Rectal smooth muscle tissue (tissue), 1 donor: ENCODE measurements at regions not wholly inside any gene's neighbourhood (a gene's known extent, or its start where the extent isn't known, plus 50 kb on each side); places are given as distances from the start of the nearest gene placed in this dataset.

ENCODE experiments used
- H3K27ac ChIP-seq: one replicate; pipeline ENCODE4 v1.7.0; 2013; ENCODE audit warnings: low read depth, low read length, inconsistent platforms
- H3K27me3 ChIP-seq: one replicate; pipeline ENCODE4 v1.7.0; 2013; ENCODE audit warnings: low read length; ENCODE audit not compliant: control insufficient read depth, insufficient read depth
- H3K36me3 ChIP-seq: one replicate; pipeline ENCODE4 v1.7.0; 2013; ENCODE audit warnings: low read length; ENCODE audit not compliant: control insufficient read depth, insufficient read depth
- H3K4me1 ChIP-seq: one replicate; pipeline ENCODE4 v1.7.0; 2013; ENCODE audit warnings: low read length; ENCODE audit not compliant: control insufficient read depth, insufficient read depth
- H3K4me3 ChIP-seq: one replicate; pipeline ENCODE4 v1.7.0; 2013; ENCODE audit warnings: low read length
- H3K9ac ChIP-seq: one replicate; pipeline ENCODE4 v1.7.0; 2013; ENCODE audit warnings: low read length

DNA sequence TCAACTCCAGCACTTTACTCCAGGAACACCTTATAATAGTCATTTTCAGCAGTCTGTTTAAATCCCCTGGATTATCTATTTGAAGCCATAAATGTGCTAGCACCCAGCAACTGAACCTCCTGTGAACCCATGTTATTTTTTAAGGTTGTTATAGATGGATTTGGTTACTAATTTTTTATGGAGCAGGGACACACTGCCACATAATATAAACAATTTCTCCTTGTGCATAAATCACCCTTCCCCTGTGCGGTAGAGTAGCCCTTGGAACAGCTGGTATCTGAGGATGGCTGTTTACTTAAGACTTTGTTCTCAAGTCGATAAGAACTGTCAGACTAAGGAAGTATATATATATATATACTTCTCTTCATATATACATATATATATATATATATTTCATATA lies 367.4 kb downstream of the EPHA4 start:
- H3K4me1 ChIP-seq = no peaks in the 10 kb centered on the region

DNA sequence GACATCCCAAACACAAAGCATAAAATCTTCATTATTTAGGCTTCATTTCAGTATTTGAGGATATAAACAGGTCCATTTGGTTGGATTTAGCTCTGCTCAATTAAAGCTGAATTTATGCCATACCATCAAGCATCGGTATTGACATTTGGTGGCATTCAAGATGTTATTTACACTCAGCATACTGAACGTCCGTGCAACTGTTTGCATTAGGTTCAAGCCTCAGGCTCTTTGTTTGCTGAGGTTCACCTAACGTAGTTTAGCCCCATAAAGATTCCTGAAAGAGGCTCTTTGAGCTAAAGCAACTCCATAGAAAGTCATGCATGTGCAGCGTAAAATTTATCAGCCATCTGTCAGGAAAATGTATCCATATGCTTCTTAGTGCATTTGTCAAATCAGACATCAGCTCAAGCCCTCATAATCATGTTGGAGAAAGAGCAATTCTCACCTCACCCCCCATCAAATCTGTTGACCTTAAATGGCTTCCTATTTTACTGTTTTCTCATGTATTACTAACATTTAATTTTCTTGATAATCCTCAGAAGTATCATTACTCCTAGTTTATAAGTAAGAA lies 366.9 kb downstream of the EPHA4 start:
- H3K36me3 ChIP-seq = no peaks in the 10 kb centered on the region
- H3K27me3 ChIP-seq = no peaks in the 10 kb centered on the region
- H3K4me1 ChIP-seq = no peaks in the 10 kb centered on the region
- no peak overlapping the region for H3K9ac ChIP-seq
- H3K4me3 ChIP-seq = no peak overlapping the region
- no peak overlapping the region for H3K27ac ChIP-seq

More for the DNA sequence above, 367.4 kb downstream of the EPHA4 start:
- no peaks in the 10 kb centered on the region for H3K27me3 ChIP-seq
- no peaks in the 10 kb centered on the region for H3K36me3 ChIP-seq
- H3K4me3 ChIP-seq = no peak overlapping the region
- no peak overlapping the region for H3K9ac ChIP-seq
- no peak overlapping the region for H3K27ac ChIP-seq

DNA sequence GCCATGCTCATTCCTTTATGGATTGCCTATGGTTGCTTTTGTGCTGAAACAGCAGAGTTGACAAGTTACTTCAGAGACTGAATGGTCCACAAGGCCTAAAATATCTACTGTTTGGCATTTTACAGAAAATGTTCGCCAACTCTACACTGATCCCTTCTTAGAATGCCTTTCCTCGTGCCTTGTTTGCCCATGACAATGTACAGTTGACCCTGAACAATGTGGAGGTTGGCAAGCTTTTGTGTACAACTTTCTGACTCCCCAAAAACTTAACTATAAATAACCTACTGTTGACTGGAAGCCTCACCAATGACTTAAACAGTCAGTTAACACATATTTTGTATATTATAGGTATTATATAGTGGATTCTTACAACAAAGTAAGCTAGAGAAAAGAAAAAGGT lies 361.4 kb downstream of the EPHA4 start:
- no peaks in the 10 kb centered on the region for H3K36me3 ChIP-seq
- H3K4me1 ChIP-seq = no peaks in the 10 kb centered on the region
- no peaks in the 10 kb centered on the region for H3K27me3 ChIP-seq

DNA sequence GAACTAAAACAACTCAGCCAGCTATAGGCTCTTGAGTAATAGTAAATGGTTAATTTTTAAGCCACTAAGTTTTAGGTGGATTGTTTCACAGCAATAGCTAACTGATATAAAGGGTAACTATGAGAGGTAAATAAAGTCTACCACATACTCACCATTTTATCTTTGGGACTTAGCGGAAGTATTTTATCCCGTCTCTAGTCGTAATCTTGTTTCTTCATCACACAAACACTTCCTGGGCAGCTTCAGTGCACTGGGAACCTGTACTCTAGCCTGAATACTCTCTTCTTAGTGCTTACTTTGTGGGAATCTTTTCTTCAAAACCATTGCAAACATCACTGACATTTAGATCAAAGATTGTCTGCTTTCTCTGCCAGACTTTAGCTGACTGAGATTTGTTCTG lies 360.5 kb downstream of the EPHA4 start:
- Histone ChIP-seq H3K4me3 (no peak overlapping the region), H3K4me1 (no peaks in the 10 kb centered on the region), H3K27ac (no peak overlapping the region), H3K9ac (no peak overlapping the region), H3K36me3 (no peaks in the 10 kb centered on the region), H3K27me3 (no peaks in the 10 kb centered on the region)

More for the DNA sequence above, 361.4 kb downstream of the EPHA4 start:
- H3K4me3 ChIP-seq = no peak overlapping the region
- no peak overlapping the region for H3K9ac ChIP-seq
- H3K27ac ChIP-seq = no peak overlapping the region

DNA sequence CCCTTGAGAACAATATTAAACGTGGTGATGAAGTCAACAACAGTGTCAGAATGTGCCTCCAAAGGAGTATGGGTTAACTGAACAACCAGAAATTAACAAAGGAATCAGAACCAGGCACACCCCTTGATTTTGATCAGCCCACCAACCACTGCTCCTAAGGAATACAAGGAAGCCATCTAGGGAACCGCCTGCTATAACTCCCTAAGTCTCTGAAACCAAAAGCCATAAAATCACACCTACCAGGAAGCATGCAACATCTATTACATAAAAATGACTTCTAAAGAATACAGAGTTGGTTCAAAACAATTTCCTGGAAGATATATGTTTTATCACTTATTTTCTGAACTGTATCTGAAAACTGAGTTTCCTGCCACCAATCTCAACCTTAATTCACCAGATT lies 360.0 kb downstream of the EPHA4 start:
- Histone ChIP-seq H3K27ac (no peak overlapping the region), H3K4me3 (no peak overlapping the region), H3K27me3 (no peaks in the 10 kb centered on the region), H3K9ac (no peak overlapping the region), H3K4me1 (no peaks in the 10 kb centered on the region), H3K36me3 (no peaks in the 10 kb centered on the region)

DNA sequence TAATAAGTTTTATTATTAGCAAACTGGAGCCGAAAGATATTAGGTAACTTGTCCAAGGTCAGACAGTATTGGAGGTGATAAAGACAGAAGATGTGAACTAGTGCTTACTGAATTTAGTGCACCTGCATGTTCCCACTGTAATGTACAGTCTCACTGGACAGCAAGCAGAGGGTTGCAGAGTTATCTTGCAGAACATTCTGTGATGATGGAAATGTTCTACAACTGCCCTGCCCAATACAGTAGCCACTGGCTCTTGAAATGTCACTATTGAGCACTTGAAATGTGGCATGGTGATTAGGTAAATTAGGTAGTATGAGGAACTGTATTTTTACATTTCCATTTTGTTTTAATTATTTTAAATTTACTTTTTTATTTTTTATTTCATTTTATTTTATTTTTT lies 356.6 kb downstream of the EPHA4 start:
- no peaks in the 10 kb centered on the region for H3K4me1 ChIP-seq
- H3K9ac ChIP-seq = no peak overlapping the region
- no peak overlapping the region for H3K4me3 ChIP-seq
- H3K27me3 ChIP-seq = no peaks in the 10 kb centered on the region
- no peaks in the 10 kb centered on the region for H3K36me3 ChIP-seq
- no peak overlapping the region for H3K27ac ChIP-seq

DNA sequence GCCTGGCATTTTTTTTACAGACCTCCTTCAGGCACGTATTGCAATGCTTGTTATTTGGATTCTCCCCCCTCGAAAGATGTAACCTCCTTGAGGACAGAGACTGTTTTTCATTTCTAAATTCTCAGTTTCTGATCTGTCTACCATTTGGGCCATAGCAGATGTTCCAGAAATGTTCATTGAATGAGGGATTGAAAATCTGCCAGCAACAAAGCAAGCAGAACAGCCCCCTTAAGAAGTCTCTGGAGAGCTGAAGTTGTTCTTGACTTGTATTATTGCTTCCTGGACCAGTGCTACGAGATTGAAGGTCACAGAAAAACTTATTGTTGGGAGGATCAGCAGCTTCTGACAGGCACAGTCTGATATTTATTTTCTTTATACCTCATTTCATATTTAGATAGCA lies 355.5 kb downstream of the EPHA4 start:
- Histone ChIP-seq H3K4me1 (no peaks in the 10 kb centered on the region), H3K27me3 (no peaks in the 10 kb centered on the region)

DNA sequence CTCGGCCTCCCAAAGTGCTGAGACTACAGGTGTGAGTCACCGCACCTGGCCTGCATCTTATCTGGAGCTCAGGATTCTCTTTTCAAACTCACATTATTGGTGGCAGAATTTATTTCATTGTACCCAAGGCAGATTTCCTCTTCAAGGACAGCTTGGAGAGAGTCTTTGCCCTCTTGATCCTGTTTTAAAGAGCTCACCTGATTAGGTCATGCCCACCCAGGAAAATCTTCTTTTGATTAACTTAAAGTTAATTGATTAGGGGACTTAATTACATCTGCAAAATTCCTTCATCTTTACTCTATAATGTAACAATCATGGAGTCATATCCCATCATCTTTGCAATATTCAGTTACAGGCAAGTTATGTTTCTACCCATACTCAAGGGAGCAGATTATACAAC lies 346.4 kb downstream of the EPHA4 start:
- no peak overlapping the region for H3K4me3 ChIP-seq
- peaks cover 2% of the 10 kb centered on the region for H3K4me1 ChIP-seq
- H3K36me3 ChIP-seq = no peaks in the 10 kb centered on the region
- no peaks in the 10 kb centered on the region for H3K27me3 ChIP-seq
- no peak overlapping the region for H3K9ac ChIP-seq
- no peak overlapping the region for H3K27ac ChIP-seq

More for the DNA sequence above, 355.5 kb downstream of the EPHA4 start:
- no peak overlapping the region for H3K4me3 ChIP-seq
- H3K27ac ChIP-seq = no peak overlapping the region
- no peak overlapping the region for H3K9ac ChIP-seq
- H3K36me3 ChIP-seq = no peaks in the 10 kb centered on the region

DNA sequence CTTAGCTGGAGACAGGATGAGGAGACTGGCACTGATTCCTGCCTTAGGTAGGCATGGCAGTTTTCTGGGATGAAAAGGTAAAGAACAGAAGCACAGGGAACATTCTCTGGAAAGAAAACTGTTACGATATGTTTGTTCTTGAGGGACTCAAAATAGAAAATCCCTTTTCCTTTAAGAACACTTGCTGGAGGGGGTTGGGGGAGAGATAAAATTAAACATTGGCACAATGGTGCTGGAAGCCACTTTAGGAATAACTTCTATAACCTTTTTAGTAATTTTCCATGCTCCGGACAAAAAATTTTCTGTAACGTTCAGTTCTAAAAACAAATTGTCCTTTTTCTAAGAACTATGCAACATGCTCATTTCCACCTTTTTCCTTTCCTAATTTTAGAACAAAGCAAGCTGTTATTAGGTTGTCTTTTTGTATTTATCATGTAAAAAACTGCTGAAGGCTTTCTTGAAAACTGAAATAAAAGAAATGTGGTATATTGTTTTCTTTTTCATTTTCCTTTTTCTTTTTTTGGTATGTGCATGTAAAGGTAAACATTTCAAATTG lies 343.8 kb downstream of the EPHA4 start:
- H3K4me1 ChIP-seq = peaks cover 2% of the 10 kb centered on the region
- no peak overlapping the region for H3K9ac ChIP-seq
- no peaks in the 10 kb centered on the region for H3K36me3 ChIP-seq
- H3K27ac ChIP-seq = no peak overlapping the region
- no peak overlapping the region for H3K4me3 ChIP-seq
- no peaks in the 10 kb centered on the region for H3K27me3 ChIP-seq

DNA sequence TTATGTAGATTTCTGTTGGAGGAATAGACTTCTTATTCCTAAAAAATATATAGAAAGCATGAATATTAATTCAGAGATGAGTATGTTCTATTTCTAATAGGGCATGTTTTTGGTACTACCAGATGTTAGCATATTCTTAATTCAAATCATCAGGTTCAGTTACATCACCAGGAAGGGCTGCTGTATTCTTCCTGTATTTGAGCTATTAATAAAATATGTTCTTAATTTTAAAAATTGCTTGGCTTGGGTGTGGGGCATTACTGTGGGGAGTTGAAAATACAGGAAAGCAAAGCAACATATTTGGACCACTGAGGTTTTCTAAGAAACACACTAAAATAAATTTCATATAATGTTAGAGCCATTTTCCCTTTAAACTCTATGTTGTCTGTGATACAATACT lies 343.0 kb downstream of the EPHA4 start:
- Histone ChIP-seq H3K27ac (no peak overlapping the region), H3K4me1 (peaks cover 2% of the 10 kb centered on the region), H3K36me3 (no peaks in the 10 kb centered on the region), H3K27me3 (no peaks in the 10 kb centered on the region), H3K4me3 (no peak overlapping the region), H3K9ac (no peak overlapping the region)

DNA sequence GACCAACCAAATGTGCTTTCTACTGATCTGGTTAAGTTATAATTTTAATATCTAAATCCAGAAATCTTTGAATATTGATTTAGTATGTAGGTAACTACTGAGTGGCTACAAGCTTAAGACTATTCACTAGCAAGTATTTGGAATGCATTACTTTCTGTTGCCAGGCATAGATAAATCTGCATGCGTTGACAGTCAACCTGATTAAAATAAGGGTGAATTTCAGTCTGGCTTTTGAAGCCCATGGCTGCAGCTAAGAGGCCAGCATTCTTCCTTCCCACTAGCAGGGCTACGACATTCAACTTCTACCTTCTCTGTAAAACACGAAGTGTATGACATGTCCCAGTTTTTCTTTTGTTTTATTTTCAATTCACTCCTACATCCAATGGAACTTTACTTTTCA lies 340.6 kb downstream of the EPHA4 start:
- no peaks in the 10 kb centered on the region for H3K36me3 ChIP-seq
- H3K27me3 ChIP-seq = no peaks in the 10 kb centered on the region
- no peak overlapping the region for H3K4me3 ChIP-seq
- no peak overlapping the region for H3K27ac ChIP-seq
- peaks cover 2% of the 10 kb centered on the region for H3K4me1 ChIP-seq
- H3K9ac ChIP-seq = no peak overlapping the region

DNA sequence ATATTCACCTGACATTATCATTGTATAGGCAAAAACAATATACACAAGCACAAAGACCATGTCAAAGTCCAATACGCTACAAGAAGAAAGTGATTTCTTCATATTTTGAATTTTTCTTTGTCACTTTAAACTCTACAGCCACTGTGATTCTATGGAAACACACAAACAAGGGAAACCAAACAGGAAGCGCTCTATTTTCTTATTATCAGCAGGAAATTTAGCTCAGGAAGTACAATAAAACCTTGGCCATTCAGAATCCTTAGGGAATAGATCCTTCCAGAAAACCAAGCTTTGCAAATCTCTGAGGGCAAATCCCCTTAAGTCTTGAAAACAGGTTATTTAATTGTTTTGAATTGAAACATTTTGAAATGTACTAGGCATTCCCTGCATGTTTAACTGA lies 336.2 kb downstream of the EPHA4 start:
- H3K27ac ChIP-seq = no peak overlapping the region
- no peak overlapping the region for H3K9ac ChIP-seq
- no peaks in the 10 kb centered on the region for H3K27me3 ChIP-seq
- H3K4me3 ChIP-seq = no peak overlapping the region
- H3K4me1 ChIP-seq = no peaks in the 10 kb centered on the region
- H3K36me3 ChIP-seq = no peaks in the 10 kb centered on the region

DNA sequence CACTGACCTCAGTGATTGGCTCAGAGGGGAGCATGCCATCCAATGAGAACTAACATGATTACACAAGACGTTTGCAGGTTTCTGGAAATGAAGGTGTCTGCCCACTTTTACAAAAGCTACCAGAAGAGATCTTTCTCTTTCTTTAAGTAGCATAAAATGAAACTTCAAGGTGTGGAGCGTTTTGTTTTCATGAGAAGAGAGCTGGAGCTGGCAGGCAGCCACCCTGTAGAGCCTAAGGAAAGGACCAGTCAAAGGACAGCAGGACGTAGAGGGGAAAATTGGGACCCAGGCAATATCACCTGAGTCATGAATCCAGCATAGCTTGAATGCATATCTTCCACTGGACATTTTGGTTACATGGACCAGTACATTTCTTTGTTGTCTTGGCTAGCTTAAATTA lies 331.0 kb downstream of the EPHA4 start:
- Histone ChIP-seq H3K9ac (no peak overlapping the region), H3K4me1 (no peaks in the 10 kb centered on the region), H3K27me3 (no peaks in the 10 kb centered on the region), H3K27ac (no peak overlapping the region), H3K4me3 (no peak overlapping the region), H3K36me3 (no peaks in the 10 kb centered on the region)
